Tibial nerve (tissue), 3 donors: ENCODE measurements at regions not wholly inside any gene's neighbourhood (a gene's known extent, or its start where the extent isn't known, plus 50 kb on each side); places are given as distances from the start of the nearest gene placed in this dataset.

Experiments
- CTCF ChIP-seq, 5 experiments: fragments of 200-600 bp in 3 of 5; fragments of 450-650 bp in 2 of 5; sonication (generic) in 3 of 5; IDR thresholded peaks; one replicate each; pipeline ENCODE4 v1.5.1; 2016 to 2019; ENCODE audit warnings: antibody characterized with exemption in 5 of 5, mild to moderate bottlenecking in 3 of 5, moderate library complexity in 2 of 5
- POLR2A ChIP-seq, 2 donors: fragments of 450-650 bp; IDR thresholded peaks; one replicate each; pipeline ENCODE4 v1.6.1; 2017; ENCODE audit warnings: antibody characterized with exemption in 2 of 2, mild to moderate bottlenecking in 2 of 2, moderate library complexity in 2 of 2

DNA sequence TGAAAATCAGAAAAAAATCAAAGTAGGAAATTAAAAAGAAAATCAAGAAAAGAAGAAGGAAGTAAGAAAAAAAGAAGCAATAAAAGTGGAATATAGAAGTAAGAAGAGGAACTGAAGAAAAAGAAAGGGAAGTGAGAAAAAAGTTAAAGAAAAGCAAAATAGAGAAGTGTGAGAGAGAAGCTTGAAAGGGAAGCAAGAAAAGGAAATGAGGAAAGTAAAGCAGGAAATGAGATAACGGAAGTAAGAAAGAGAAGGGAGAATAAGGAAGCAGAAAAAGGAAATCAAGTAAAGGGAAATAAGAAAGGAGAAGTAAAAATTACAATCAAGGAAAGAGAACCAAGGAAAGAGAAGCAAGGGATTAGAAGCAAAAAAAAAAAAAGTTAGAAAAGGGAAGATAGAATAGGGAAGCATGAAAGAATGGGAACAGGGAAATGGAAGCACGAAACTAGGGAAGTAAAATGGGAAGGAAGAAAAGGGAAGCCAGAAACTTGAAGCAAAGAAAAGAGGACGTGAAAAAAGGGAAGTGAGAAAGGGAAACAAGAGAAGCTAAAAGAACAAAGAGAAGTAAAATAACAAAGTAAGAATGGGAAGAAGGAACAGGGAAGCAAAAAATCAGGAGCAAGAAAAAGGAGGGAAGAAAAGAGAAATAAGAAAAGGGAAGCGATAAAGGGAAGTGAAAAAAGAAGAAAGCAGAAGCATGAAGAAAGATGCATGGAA lies 243.3 kb upstream of the NCKAP5 start:
- TF ChIP-seq CTCF (IDR thresholded peaks at IDR 0.05) (no peak), POLR2A (IDR thresholded peaks at IDR 0.05) (no peak)
